HG03060 (cell line): ENCODE measurements at regions not wholly inside any gene's neighbourhood (a gene's known extent, or its start where the extent isn't known, plus 50 kb on each side); places are given as distances from the start of the nearest gene placed in this dataset.
"Not testable (repeated sequence)": the region's sequence is repeated elsewhere in the genome, so short reads cannot be mapped to it uniquely, and the experiment has no call there.

Experiments used
- ATAC-seq: cut with Tn5 transposase; IDR thresholded peaks from one replicate; pipeline ENCODE4 v1.9.1; 2021; ENCODE audit warnings: low read depth, moderate number of reproducible peaks; ENCODE audit not compliant: unreplicated experiment

DNA sequence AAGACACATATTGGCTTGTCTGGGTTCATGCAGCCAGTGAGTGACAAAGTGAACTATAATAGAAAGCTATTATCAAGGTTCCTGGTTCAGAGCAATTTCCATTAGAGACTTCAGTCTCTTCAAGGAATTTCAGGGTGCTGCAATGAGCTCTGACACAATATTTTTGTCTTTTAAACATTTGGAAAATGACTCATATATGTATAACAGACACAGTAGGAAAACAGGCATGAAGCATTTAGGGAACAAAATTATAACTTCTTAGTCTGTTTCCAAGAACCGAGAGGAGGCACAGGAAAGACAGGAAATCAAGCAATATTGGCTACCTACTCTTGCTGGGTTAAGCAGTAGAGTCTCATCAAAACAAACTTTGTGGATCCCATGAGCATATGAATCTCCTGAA lies 170.4 kb downstream of the PTPRC start:
- ATAC-seq = no peak

- ATAC-seq = no peak
Observed at GRCh38 chr1:198811449-198811848, 172.6 kb downstream of the PTPRC start.

DNA sequence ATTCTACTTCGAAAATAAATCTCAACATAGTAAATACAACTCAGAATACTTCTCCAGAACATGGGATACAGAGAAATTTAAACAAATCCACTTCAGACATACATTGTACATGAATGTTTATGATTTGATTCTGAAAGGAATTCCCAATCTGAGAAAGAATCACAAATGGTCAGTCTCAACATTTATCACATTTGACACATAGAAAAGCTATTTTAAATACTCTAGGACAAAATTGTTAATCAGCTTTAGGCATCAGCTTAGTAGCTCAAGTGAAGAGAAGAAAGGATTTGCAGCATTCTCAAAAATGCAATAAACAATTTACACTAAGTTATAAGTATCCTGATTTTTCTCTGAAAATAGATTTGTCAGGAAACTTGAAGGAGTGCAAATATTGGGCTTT lies 184.8 kb downstream of the PTPRC start:
- no peak for ATAC-seq

DNA sequence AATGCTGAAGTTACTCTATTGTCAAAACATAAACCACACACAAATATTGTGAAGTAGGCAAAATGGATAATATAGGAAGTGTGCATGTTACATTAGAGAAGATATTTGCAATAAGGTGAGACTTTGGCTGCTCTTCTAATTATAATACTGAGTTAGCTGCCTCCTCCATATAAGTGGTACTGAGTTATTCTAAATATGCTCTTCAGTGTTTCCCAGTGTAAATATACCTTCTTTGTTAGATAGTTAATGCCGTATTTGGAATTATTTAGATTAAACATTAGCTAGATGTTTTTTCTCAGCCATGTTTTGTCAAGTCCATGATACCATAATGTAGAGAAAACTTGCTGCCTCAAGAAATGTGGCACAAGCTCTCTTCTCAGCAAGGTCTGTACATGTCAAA lies 186.4 kb downstream of the PTPRC start:
- ATAC-seq = no peak

- no peak for ATAC-seq
Observed at GRCh38 chr1:198829356-198829755, 190.5 kb downstream of the PTPRC start.

GRCh38 chr1:198829944-198830343 lies 191.1 kb downstream of the PTPRC start:
- ATAC-seq = no peak

DNA sequence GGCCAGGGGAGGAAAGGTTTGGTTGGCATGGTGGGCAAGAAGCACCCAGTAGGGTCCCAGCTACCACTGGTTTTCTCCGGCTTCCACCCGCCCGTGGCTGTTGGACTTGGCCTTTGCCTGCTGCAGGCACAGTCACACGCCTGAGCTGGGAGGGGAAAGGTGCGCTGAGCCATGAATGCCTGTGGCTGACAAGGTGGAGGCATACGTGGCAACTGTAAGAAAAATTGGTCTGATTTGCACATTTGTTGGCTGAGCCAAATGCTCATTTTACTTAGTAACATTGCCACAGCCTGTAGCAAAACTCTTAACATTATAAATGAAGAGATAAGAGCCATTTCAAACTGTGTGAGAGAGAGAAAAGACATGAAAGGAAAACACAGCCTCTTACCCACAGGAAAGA lies 191.6 kb downstream of the PTPRC start:
- ATAC-seq = no peak

GRCh38 chr1:198833706-198834503 lies 195.1 kb downstream of the PTPRC start:
- ATAC-seq = no peak

DNA sequence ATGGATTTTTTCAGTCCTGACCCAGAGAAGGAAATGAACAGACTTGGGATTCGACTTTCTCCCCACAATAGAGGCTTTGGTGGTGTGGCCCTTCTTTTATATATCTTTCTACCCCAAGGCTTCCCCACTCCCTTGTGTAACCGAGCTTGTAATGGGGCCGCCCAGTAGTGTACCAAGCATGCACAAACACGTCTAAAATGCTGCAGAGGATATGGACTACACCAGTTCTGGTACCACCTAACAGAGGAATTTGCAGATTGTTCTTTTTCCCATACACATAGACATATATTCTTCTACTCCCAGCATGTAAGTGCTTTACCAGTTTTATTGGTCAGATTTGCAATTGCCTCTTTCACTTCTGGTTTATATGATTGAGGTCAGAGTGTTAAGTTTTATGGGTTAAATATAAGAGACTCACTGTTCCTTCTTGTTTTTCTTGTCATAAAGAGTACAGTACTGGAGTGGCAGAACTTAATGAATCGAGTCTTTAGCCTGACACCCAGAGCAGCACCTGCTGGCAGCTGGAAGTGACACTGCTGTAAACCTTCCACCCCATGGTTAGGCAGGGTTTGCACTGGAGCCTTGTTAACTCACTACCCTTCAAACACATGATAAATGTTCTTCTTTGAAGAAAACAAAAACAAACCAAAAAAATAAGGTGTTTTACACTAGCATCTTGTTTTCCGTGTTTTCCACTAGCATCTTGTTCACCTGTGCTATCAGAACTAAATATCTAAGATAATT lies 198.6 kb downstream of the PTPRC start:
- no peak for ATAC-seq

DNA sequence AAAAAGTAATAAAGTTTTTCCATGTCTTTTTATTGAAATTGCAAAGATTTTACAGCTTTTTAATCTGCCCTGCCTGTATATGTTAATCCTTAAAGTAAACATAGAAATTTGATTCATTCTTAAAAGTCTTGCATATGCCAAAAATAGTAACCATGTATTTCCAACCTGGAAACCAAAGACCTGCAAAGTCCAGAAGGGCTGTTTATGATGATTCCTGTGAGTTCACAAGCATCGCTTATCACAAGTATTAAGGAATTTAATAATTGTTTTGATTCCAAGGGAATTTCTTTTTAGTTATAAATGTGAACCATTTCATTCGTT lies 199.1 kb downstream of the PTPRC start:
- ATAC-seq = no peak

DNA sequence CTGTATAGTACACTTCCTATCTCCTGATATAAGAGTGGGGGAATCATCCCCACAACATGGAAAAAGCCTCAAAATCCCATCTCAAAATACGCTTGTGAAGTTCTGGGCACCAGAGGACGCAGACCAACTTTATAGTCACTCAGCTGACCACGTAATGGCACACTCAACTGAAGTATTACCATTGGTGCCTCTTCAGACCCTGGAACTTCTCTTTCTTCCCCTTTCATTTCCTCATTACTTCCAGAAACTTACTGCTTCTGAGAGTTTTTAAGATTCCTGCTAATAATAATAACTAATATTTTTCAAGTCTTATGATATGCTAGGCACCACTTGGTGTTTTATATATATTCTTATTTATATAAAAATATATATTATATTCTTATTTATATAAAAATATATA lies 202.6 kb downstream of the PTPRC start:
- no peak for ATAC-seq

- ATAC-seq = no peak
Observed at GRCh38 chr1:198842686-198843085, 203.8 kb downstream of the PTPRC start.

DNA sequence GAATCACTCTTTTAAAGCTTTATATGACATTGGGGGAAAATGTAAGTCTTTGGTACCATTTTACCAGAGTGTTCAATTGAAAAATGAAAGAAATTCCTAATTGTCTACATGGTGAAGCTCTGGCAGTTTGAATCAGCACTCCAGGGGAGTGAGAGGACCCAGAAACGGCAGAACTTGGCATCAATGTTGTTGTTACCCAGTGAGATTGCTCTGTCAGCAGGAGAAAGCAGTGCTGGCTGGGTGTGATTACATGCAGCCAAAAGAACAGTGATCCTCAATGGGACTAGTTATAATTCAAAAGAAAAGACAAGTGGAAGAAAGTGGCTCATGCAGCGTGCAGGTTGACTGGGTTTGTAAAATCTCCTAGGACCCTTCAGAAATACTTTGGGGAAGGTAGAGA lies 206.4 kb downstream of the PTPRC start:
- ATAC-seq = no peak

DNA sequence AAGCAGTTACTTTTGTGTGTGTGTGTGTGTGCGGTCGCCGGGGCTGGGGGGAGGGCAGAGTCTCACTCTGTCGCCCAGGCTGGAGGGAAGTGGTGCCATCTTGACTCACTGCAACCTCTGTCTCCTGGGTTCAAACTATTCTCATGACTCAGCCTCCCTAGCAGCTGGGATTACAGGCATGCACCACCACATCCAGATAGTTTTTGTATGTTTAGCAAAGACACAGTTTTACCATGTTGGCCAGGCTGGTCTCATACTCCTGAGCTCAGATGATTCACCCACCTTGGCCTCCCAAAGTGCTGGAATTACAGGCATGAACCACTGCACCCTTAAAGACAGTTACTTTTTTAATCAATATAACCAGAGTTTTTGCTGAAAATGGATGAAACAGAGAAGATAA lies 207.0 kb downstream of the PTPRC start:
- ATAC-seq = no peak

- ATAC-seq = no peak
Observed at GRCh38 chr1:198846556-198846955, 207.7 kb downstream of the PTPRC start.

DNA sequence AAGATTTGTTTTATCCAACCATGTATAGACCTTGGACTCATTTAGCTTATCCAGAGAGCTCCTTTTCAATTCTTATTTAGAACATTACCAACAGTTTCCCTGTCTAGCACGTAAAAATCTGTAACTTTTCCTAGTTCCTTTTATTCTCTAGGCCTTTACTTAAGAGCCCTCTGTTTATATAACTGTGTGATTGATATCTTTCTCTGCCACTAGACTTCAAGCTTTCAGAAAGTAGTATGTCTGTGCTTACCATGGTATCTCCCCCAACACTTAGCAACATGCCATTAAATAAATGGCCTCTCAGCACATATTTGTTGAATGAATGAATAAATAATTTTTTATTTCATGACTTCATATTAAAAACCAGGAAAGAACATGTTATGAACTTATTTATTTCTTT lies 209.4 kb downstream of the PTPRC start:
- ATAC-seq = no peak

DNA sequence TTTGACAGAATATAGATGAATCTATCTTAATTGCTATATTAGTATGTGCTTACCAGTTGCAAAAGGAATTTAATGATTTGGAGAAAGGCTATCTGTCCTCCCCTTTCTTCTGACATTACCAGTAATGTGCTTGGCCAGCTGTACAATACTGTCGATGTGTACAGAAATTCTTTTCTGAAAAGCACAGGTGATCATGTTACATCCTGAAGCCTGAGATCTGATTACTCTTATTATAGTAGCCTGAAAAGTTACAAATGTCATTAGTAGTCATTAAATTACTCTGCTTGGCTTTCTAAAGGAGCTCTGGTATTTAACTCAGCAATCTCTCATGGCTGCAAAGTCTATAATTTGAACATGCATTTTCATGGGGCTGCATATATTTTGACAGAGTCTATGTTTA lies 209.8 kb downstream of the PTPRC start:
- no peak for ATAC-seq

DNA sequence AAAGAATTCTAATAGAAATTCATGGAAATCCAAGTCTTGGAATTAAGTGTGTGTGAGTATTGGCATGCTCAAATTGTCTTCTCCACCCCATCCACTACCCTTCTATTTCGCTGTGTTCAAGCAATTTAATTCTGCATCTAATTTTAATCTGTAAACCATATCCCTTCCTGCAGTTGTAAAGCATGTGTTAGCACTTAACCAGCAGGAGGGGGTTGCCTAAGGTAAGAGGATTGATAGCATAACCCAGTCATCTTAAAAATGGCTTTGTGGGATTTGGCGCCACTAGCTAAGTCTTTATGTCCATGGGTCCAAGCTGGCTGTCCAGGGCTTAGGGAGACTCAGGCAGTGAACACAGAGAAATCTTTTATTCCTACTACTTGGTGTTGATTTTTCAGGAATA lies 210.3 kb downstream of the PTPRC start:
- ATAC-seq = no peak

DNA sequence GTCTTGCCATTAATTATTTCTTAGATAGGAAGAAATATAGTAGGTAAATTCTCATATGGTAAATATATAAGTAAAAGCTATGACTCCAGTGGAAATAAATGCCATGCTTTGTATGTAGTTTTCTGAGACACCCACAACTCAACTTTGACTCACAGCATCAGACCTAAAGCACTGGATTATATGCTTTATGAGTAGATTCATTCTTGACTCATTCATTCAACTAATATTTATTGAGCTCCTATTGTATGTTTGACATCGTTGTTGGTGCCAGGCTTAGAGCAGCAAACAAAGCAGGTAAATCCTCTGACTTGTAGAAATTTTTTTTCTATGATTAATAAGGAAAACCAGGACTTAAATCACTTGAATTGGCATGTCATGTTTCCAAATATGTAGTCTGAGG lies 211.4 kb downstream of the PTPRC start:
- ATAC-seq = no peak

DNA sequence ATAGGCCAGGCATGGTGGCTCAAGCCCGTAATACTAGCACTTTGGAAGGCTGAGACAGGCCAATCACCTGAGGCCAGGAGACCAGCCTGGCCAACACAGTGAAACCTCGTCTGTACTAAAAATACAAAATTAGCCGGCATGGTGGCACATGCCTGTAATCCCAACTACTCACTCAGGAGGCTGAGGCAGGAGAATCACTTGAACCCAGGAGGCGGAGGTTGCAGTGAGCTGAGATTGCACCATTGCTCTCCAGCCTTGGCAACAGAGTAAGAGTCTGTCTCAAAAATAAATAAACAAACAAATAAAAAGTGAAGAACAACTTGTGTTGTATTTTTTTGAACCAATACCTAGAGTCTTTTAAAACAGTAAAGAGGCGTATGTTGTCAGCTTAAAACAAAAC lies 212.1 kb downstream of the PTPRC start:
- ATAC-seq = not testable (repeated sequence)

GRCh38 chr1:198856601-198857000 lies 217.8 kb downstream of the PTPRC start:
- ATAC-seq = no peak

- no peak for ATAC-seq
Observed at GRCh38 chr1:198858033-198858432, 219.2 kb downstream of the PTPRC start.
